Fibroblast of villous mesenchyme (primary cell): ENCODE measurements at regions not wholly inside any gene's neighbourhood (a gene's known extent, or its start where the extent isn't known, plus 50 kb on each side); places are given as distances from the start of the nearest gene placed in this dataset.

Experiments used
- DNase-seq: peaks from one replicate; pipeline ENCODE4 v3.0.0-alpha.2; 2010; ENCODE audit warnings: low read depth
- H3K4me3 ChIP-seq: 2 replicates; pipeline ENCODE4 v1.5.1; 2011; ENCODE audit warnings: low read depth, mild to moderate bottlenecking, low read length
- TF ChIP-seq, protein P1 (sequence below): IDR thresholded peaks from 2 replicates; pipeline ENCODE4 v1.5.1; 2012; ENCODE audit warnings: low read depth, mild to moderate bottlenecking, low read length; ENCODE audit not compliant: insufficient read depth

- H3K4me3 ChIP-seq, result no peak overlapping the region
- TF ChIP-seq, protein P1, sequence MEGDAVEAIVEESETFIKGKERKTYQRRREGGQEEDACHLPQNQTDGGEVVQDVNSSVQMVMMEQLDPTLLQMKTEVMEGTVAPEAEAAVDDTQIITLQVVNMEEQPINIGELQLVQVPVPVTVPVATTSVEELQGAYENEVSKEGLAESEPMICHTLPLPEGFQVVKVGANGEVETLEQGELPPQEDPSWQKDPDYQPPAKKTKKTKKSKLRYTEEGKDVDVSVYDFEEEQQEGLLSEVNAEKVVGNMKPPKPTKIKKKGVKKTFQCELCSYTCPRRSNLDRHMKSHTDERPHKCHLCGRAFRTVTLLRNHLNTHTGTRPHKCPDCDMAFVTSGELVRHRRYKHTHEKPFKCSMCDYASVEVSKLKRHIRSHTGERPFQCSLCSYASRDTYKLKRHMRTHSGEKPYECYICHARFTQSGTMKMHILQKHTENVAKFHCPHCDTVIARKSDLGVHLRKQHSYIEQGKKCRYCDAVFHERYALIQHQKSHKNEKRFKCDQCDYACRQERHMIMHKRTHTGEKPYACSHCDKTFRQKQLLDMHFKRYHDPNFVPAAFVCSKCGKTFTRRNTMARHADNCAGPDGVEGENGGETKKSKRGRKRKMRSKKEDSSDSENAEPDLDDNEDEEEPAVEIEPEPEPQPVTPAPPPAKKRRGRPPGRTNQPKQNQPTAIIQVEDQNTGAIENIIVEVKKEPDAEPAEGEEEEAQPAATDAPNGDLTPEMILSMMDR, result no peak
- DNase-seq, result no peak
These were observed 72.3 kb downstream of the GMNC start for GRCh38 chr3:190790185-190790584.

- DNase-seq, result no peak
- TF ChIP-seq, protein P1, result no peak
- no peak overlapping the region for H3K4me3 ChIP-seq
These were observed 75.6 kb downstream of the GMNC start for GRCh38 chr3:190786898-190787297.

DNA sequence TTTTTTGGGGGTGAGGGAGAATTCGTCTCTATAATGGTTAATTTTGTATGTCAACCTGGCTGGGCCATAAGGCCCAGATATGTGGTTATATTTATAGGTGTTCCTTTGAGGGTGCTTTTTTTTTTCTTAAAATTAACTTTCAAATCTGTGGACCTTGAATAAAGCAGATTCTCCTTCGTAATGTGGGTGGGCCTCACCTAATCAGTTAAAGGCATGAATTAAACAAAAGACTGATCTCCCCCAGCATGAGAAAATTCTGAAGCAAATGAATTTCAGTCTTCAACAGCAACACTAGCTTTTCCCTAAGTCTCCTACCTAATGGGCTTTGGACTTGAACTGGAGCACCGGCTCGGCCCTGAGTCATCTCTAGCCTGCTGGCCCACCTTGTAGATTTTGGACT lies 77.4 kb downstream of the GMNC start:
- H3K4me3 ChIP-seq, result no peak overlapping the region
- DNase-seq, result no peak
- TF ChIP-seq, protein P1, result no peak

- H3K4me3 ChIP-seq, result no peak overlapping the region
- no peak for DNase-seq
- TF ChIP-seq, protein P1, result no peak
These were observed 82.0 kb downstream of the GMNC start for GRCh38 chr3:190780524-190780923.

DNA sequence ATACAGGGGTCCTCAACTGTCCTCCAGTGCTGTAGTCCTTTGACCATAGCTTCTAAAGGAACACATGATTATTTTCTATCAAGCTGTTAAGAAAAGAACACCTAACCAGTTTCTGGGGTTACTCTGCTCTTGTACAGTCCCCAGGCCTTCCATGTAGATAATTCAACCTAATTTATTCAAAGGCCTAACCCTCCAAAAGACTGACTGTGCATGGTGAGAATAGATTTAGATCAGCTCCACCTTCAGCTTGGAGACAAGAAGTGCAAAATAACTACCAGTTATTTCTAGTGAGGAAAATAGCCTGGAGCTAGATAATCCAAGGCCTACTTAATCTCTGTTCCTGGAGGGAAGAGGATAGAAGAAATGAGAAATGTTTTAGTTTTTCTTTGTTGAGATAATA lies 87.9 kb downstream of the GMNC start:
- no peak overlapping the region for H3K4me3 ChIP-seq
- TF ChIP-seq, protein P1, result no peak
- no peak for DNase-seq

GRCh38 chr3:190773948-190774347 lies 88.5 kb downstream of the GMNC start:
- TF ChIP-seq, protein P1, result no peak
- DNase-seq, result no peak
- H3K4me3 ChIP-seq, result no peak overlapping the region

GRCh38 chr3:190772831-190773230 lies 89.7 kb downstream of the GMNC start:
- DNase-seq, result no peak
- H3K4me3 ChIP-seq, result no peak overlapping the region
- TF ChIP-seq, protein P1, result no peak
